Large intestine (tissue), 3 donors: ENCODE measurements at regions not wholly inside any gene's neighbourhood (a gene's known extent, or its start where the extent isn't known, plus 50 kb on each side); places are given as distances from the start of the nearest gene placed in this dataset.

ENCODE experiments used
- DNase-seq, 2 donors: peaks; one replicate each; pipeline versions ENCODE4 v3.0.0 to v3.0.0-alpha.2; 2013
- H3K27ac ChIP-seq: one replicate; pipeline ENCODE4 v1.5.1; 2013; ENCODE audit warnings: low read length
- H3K27me3 ChIP-seq: 2 replicates; pipeline ENCODE4 v1.6.1; 2013; ENCODE audit warnings: low read length; ENCODE audit not compliant: control insufficient read depth, insufficient read depth
- H3K36me3 ChIP-seq: 2 replicates; pipeline ENCODE4 v1.6.1; 2013; ENCODE audit warnings: low read length; ENCODE audit not compliant: control insufficient read depth, insufficient read depth
- H3K4me1 ChIP-seq: one replicate; pipeline ENCODE4 v1.6.1; 2013; ENCODE audit warnings: low read length; ENCODE audit not compliant: control insufficient read depth, insufficient read depth
- H3K4me3 ChIP-seq: one replicate; pipeline ENCODE4 v1.5.1; 2013; ENCODE audit warnings: low read length
- H3K9me3 ChIP-seq: one replicate; pipeline ENCODE4 v1.6.1; 2013; ENCODE audit warnings: mild to moderate bottlenecking, low read depth, low read length, moderate library complexity; ENCODE audit not compliant: control insufficient read depth
- WGBS: methylation state at CpG from one replicate; pipeline ENCODE4 v1.1.5; 2013; ENCODE audit warnings: low lambda C conversion rate; ENCODE audit not compliant: insufficient coverage; 5-methylcytosine and 5-hydroxymethylcytosine counted together

DNA sequence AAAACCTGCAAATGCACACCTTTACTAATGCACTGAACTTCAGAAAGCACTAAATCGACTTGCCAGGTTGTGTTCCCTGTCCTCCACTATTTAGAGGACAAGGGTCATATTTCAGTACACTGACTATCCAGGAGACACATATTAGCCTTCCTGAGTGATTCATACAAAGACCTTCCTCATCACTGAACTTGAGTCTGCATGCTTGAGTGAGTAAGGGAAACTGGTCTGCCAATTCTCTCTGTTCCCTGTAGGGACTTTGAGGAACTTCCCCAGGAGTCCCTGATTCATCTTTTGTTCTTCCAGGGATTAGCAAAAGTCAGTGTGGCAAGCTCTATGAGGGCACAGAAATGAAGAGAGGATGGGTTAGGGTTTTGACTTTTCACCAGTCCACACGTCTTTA, 565.9 kb downstream of the PDCD6IP start:
- DNase-seq: peak in 1 of 2 donors; percentile 57
- Histone ChIP-seq H3K36me3 (no peaks in the 10 kb centered on the region), H3K4me3 (no peak overlapping the region), H3K4me1 (peaks cover 18% of the 10 kb centered on the region), H3K9me3 (no peaks in the 10 kb centered on the region), H3K27me3 (no peaks in the 10 kb centered on the region), H3K27ac (peak overlapping the region; percentile 80)
- WGBS: no CpG with 5 or more reads among the region's 2 CpGs

DNA sequence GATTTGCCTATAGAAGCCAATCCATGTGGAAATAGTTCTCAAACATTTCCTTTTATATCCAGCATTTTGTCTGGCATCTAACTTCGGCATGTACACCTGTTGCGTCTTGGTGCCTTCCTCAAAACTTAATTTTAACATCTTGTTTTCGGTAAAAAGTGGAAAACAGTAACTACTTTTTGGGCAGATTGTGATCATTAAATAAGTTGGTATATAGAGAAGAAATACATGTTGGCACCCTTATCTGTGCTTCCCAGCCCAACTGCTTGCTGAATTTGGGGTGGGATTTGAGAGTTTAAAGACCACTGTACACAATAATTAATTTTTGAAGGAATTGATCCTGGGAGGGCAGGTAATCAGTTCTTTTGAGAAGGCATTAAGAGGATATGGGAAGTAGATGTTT, 566.8 kb downstream of the PDCD6IP start:
- Histone ChIP-seq H3K9me3 (no peaks in the 10 kb centered on the region), H3K36me3 (no peaks in the 10 kb centered on the region), H3K27me3 (no peaks in the 10 kb centered on the region), H3K4me1 (peaks cover 13% of the 10 kb centered on the region), H3K27ac (peak overlapping the region; percentile 80), H3K4me3 (no peak overlapping the region)
- DNase-seq: no peak
- 100% methylated on average over 1 of the region's 3 CpGs for WGBS

GRCh38 chr3:34365771-34366170, 567.3 kb downstream of the PDCD6IP start:
- no peaks in the 10 kb centered on the region for H3K36me3 ChIP-seq
- WGBS: no CpG with 5 or more reads among the region's 2 CpGs
- no peak overlapping the region for H3K4me3 ChIP-seq
- H3K9me3 ChIP-seq: no peaks in the 10 kb centered on the region
- DNase-seq: no peak
- H3K4me1 ChIP-seq: peaks cover 10% of the 10 kb centered on the region
- no peaks in the 10 kb centered on the region for H3K27me3 ChIP-seq
- H3K27ac ChIP-seq: no peak overlapping the region

GRCh38 chr3:34367521-34367920, 569.1 kb downstream of the PDCD6IP start:
- Histone ChIP-seq H3K4me3 (no peak overlapping the region), H3K4me1 (peaks cover 6% of the 10 kb centered on the region), H3K27ac (no peak overlapping the region), H3K27me3 (no peaks in the 10 kb centered on the region), H3K9me3 (no peaks in the 10 kb centered on the region), H3K36me3 (no peaks in the 10 kb centered on the region)
- no CpG with 5 or more reads among the region's 1 CpG for WGBS
- DNase-seq: no peak

DNA sequence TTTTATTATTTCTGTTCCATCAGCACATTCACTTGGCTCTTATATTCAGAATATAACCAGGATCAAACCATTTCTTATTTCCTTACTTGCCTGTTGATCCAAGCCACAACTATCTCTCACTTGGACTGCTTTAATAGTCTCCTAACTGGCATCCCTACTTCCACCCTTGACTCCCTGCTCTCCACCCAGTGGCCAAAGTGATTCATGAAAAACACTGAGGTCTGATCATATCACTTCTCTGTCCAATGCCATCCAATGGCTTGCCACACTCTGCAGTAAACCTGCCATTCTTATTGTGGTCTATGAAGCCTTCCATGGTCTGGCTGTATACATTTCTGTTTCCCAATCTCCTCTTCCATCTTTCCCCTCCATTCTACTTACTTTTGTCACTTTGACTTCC, 576.1 kb downstream of the PDCD6IP start:
- H3K4me1 ChIP-seq: peaks cover 15% of the 10 kb centered on the region
- H3K27me3 ChIP-seq: no peaks in the 10 kb centered on the region
- H3K4me3 ChIP-seq: no peak overlapping the region
- H3K36me3 ChIP-seq: no peaks in the 10 kb centered on the region
- H3K9me3 ChIP-seq: no peaks in the 10 kb centered on the region
- no peak overlapping the region for H3K27ac ChIP-seq
- DNase-seq: no peak

DNA sequence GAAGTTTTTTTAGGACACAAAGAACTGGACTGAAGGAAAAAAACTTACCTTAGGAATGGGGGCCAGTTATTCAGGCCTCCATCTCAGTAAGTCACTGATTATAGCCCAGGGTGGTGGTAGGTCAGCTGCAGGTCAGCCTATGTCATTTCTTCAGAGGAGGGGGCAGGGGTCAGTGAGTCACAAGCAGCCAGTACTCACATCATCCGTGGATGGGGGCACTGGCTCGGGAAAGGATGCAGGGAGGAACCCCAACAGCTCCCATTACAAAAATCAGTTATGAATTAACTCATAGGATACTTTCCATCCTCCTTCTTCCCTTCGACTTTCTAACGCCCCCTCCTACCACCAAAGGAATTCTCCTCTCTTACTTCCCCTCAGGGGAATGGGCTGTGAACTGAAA, 578.3 kb downstream of the PDCD6IP start:
- no peak overlapping the region for H3K4me3 ChIP-seq
- no peaks in the 10 kb centered on the region for H3K9me3 ChIP-seq
- WGBS: 86% methylated on average over 2 of the region's 4 CpGs
- H3K27ac ChIP-seq: no peak overlapping the region
- peaks cover 15% of the 10 kb centered on the region for H3K4me1 ChIP-seq
- H3K27me3 ChIP-seq: no peaks in the 10 kb centered on the region
- DNase-seq: no peak
- H3K36me3 ChIP-seq: no peaks in the 10 kb centered on the region

- Histone ChIP-seq H3K27me3 (no peaks in the 10 kb centered on the region), H3K4me3 (no peak overlapping the region), H3K9me3 (no peaks in the 10 kb centered on the region), H3K36me3 (no peaks in the 10 kb centered on the region), H3K27ac (peak overlapping the region; percentile 67), H3K4me1 (peaks cover 17% of the 10 kb centered on the region)
- WGBS: no CpG with 5 or more reads among the region's 6 CpGs
- DNase-seq: peak; percentile 75 to 86
Observed at GRCh38 chr3:34377961-34378360, 579.5 kb downstream of the PDCD6IP start.

DNA sequence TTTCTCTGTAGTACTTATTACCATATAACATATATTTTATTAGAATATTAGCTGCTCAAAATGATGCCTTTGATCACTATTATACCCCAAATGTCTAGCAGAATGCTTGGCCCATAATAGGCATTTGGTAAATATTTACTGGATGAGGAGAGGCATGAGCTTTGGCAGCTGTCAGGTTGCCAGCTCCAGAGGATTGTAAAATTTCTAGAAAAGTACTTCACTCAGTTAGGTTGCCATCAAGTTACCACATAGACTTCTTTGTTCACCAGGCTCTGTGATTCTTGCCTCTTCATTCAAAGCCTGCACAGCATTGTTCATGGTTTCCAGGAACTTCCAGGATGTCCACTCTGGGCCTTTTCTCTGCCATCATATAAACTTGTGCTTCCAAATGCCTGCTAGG, 582.8 kb downstream of the PDCD6IP start:
- H3K4me1 ChIP-seq: peaks cover 17% of the 10 kb centered on the region
- peaks cover 4% of the 10 kb centered on the region for H3K9me3 ChIP-seq
- H3K27me3 ChIP-seq: no peaks in the 10 kb centered on the region
- H3K27ac ChIP-seq: no peak overlapping the region
- peak in 1 of 2 donors; percentile 9 for DNase-seq
- no peaks in the 10 kb centered on the region for H3K36me3 ChIP-seq
- H3K4me3 ChIP-seq: no peak overlapping the region

GRCh38 chr3:34382859-34383258, 584.4 kb downstream of the PDCD6IP start:
- Histone ChIP-seq H3K4me1 (peaks cover 12% of the 10 kb centered on the region), H3K27me3 (no peaks in the 10 kb centered on the region), H3K4me3 (no peak overlapping the region), H3K36me3 (no peaks in the 10 kb centered on the region), H3K27ac (no peak overlapping the region), H3K9me3 (peaks cover 4% of the 10 kb centered on the region)
- WGBS: 60% methylated on average over 2 of the region's 3 CpGs
- peak in 1 of 2 donors; percentile 40 for DNase-seq

- Histone ChIP-seq H3K4me1 (peaks cover 2% of the 10 kb centered on the region), H3K9me3 (peaks cover 4% of the 10 kb centered on the region), H3K27me3 (no peaks in the 10 kb centered on the region), H3K27ac (no peak overlapping the region), H3K36me3 (no peaks in the 10 kb centered on the region), H3K4me3 (no peak overlapping the region)
- DNase-seq: no peak
Observed at GRCh38 chr3:34386309-34386708, 587.9 kb downstream of the PDCD6IP start.

- DNase-seq: no peak
- H3K27me3 ChIP-seq: no peaks in the 10 kb centered on the region
- no peaks in the 10 kb centered on the region for H3K36me3 ChIP-seq
- no peak overlapping the region for H3K4me3 ChIP-seq
- peaks cover 4% of the 10 kb centered on the region for H3K9me3 ChIP-seq
- H3K27ac ChIP-seq: no peak overlapping the region
- WGBS: 79% methylated on average over 5 of the region's 7 CpGs
- H3K4me1 ChIP-seq: no peaks in the 10 kb centered on the region
Observed at GRCh38 chr3:34387826-34388564, 589.6 kb downstream of the PDCD6IP start.
